ENCODE measurements at regions not wholly inside any gene's neighbourhood (a gene's known extent, or its start where the extent isn't known, plus 50 kb on each side); places are given as distances from the start of the nearest gene placed in this dataset.

GRCh38 chr18:78636260-78636659, 343.4 kb upstream of the SALL3 start:
- no peak for TF ChIP-seq CTCF (IDR thresholded peaks at IDR 0.05; ENCODE audit: low read depth, low read length, missing control alignments)
- H3K4me3 ChIP-seq (ENCODE audit: low read depth, low read length), result no peak overlapping the region
- no peak for DNase-seq (ENCODE audit: low read depth)
- in situ Hi-C loops (cut with HindIII; ENCODE audit: low sequenced_read_pairs), result no loop called here

GRCh38 chr18:78637442-78638402, 341.9 kb upstream of the SALL3 start:
- TF ChIP-seq CTCF (IDR thresholded peaks at IDR 0.05; ENCODE audit: low read depth, low read length, missing control alignments), result no peak
- H3K4me3 ChIP-seq (ENCODE audit: low read depth, low read length), result no peak overlapping the region
- DNase-seq (ENCODE audit: low read depth), result no peak
- in situ Hi-C loops (cut with HindIII; ENCODE audit: low sequenced_read_pairs), result no loop called here

- in situ Hi-C loops (cut with HindIII; ENCODE audit: low sequenced_read_pairs), result no loop called here
- no peak overlapping the region for H3K4me3 ChIP-seq (ENCODE audit: low read depth, low read length)
- no peak for DNase-seq (ENCODE audit: low read depth)
- TF ChIP-seq CTCF (IDR thresholded peaks at IDR 0.05; ENCODE audit: low read depth, low read length, missing control alignments), result no peak
These were observed 340.3 kb upstream of the SALL3 start for GRCh38 chr18:78639006-78639950.

- DNase-seq (ENCODE audit: low read depth), result no peak
- no peak overlapping the region for H3K4me3 ChIP-seq (ENCODE audit: low read depth, low read length)
- TF ChIP-seq CTCF (IDR thresholded peaks at IDR 0.05; ENCODE audit: low read depth, low read length, missing control alignments), result no peak
- in situ Hi-C loops (cut with HindIII; ENCODE audit: low sequenced_read_pairs), result loop anchor here (5.0 kb wide), 2 partner anchors 92 to 98 kb away; no protein-coding TSS in a partner anchor
These were observed 339.2 kb upstream of the SALL3 start for GRCh38 chr18:78640246-78640995.

- in situ Hi-C loops (cut with HindIII; ENCODE audit: low sequenced_read_pairs), result loop anchor here (5.0 kb wide), 2 partner anchors 91 to 99 kb away; no protein-coding TSS in a partner anchor
- no peak for TF ChIP-seq CTCF (IDR thresholded peaks at IDR 0.05; ENCODE audit: low read depth, low read length, missing control alignments)
- no peak for DNase-seq (ENCODE audit: low read depth)
- H3K4me3 ChIP-seq (ENCODE audit: low read depth, low read length), result no peak overlapping the region
These were observed 337.9 kb upstream of the SALL3 start for GRCh38 chr18:78641689-78642231.

Measured in astrocyte of the cerebellum (primary cell).